Fibroblast of lung (primary cell): ENCODE measurements at regions not wholly inside any gene's neighbourhood (a gene's known extent, or its start where the extent isn't known, plus 50 kb on each side); places are given as distances from the start of the nearest gene placed in this dataset.

ENCODE experiments used
- DNase-seq, 2 donors: peaks; one replicate each; pipeline versions ENCODE4 v3.0.0 to v3.0.0-alpha.2; 2010; ENCODE audit warnings: low read depth in 2 of 2
- H2AFZ ChIP-seq: 2 replicates; pipeline ENCODE4 v1.5.1; 2012; ENCODE audit warnings: low read length, control low read depth, inconsistent platforms
- H3K27ac ChIP-seq: 2 replicates; pipeline ENCODE4 v1.5.1; 2011; ENCODE audit warnings: low read length, control low read depth; ENCODE audit not compliant: insufficient read depth
- H3K27me3 ChIP-seq: 2 replicates; pipeline ENCODE4 v1.5.1; 2011; ENCODE audit warnings: mild to moderate bottlenecking, low read length; ENCODE audit not compliant: control insufficient read depth, insufficient read depth
- H3K36me3 ChIP-seq: 2 replicates; pipeline ENCODE4 v1.5.1; 2011; ENCODE audit warnings: low read length; ENCODE audit not compliant: control insufficient read depth, insufficient read depth
- H3K4me1 ChIP-seq: 2 replicates; pipeline ENCODE4 v1.5.1; 2011; ENCODE audit warnings: low read length; ENCODE audit not compliant: control insufficient read depth, insufficient read depth; ENCODE audit errors: extremely low read depth
- H3K4me2 ChIP-seq: 2 replicates; pipeline ENCODE4 v1.5.1; 2011; ENCODE audit warnings: low read length, control low read depth; ENCODE audit not compliant: insufficient read depth; ENCODE audit errors: extremely low read depth
- H3K4me3 ChIP-seq, 4 experiments: fragments of 200-600 bp in 1 of 4; sonication (generic) in 1 of 4; replicated peaks in 1 of 4; 2 replicates each; pipeline ENCODE4 v1.5.1; 2011 to 2016; ENCODE audit warnings: low read length in 4 of 4, low read depth in 3 of 4, mild to moderate bottlenecking in 3 of 4, control low read depth in 2 of 4, inconsistent platforms in 1 of 4, mixed read lengths in 1 of 4; ENCODE audit not compliant: insufficient read depth in 1 of 4; ENCODE audit errors: control extremely low read depth in 1 of 4
- H3K79me2 ChIP-seq: 2 replicates; pipeline ENCODE4 v1.5.1; 2012; ENCODE audit warnings: mild to moderate bottlenecking, low read length, inconsistent platforms; ENCODE audit not compliant: control insufficient read depth, insufficient read depth
- H3K9ac ChIP-seq: 2 replicates; pipeline ENCODE4 v1.5.1; 2011; ENCODE audit warnings: mild to moderate bottlenecking, low read length, control low read depth; ENCODE audit not compliant: insufficient read depth
- H3K9me3 ChIP-seq: 2 replicates; pipeline ENCODE4 v1.5.1; 2012; ENCODE audit warnings: low read depth, low read length; ENCODE audit not compliant: control insufficient read depth, insufficient read depth
- H4K20me1 ChIP-seq: 2 replicates; pipeline ENCODE4 v1.5.1; 2011; ENCODE audit warnings: low read length; ENCODE audit not compliant: control insufficient read depth, insufficient read depth; ENCODE audit errors: extremely low read depth
- CTCF ChIP-seq, 2 donors: IDR thresholded peaks in 1 of 2; conservative IDR thresholded peaks in 1 of 2; 1 replicate in 1 of 2; 2 replicates in 1 of 2; pipeline ENCODE4 v1.5.1; 2011 to 2012; ENCODE audit warnings: low read length in 2 of 2, control low read depth in 1 of 2, inconsistent platforms in 1 of 2, low read depth in 1 of 2, mild to moderate bottlenecking in 1 of 2
- EZH2 ChIP-seq: IDR thresholded peaks from 2 replicates; pipeline ENCODE4 v1.5.1; 2012; ENCODE audit warnings: low read length, control low read depth, mild to moderate bottlenecking; ENCODE audit errors: missing control alignments

DNA sequence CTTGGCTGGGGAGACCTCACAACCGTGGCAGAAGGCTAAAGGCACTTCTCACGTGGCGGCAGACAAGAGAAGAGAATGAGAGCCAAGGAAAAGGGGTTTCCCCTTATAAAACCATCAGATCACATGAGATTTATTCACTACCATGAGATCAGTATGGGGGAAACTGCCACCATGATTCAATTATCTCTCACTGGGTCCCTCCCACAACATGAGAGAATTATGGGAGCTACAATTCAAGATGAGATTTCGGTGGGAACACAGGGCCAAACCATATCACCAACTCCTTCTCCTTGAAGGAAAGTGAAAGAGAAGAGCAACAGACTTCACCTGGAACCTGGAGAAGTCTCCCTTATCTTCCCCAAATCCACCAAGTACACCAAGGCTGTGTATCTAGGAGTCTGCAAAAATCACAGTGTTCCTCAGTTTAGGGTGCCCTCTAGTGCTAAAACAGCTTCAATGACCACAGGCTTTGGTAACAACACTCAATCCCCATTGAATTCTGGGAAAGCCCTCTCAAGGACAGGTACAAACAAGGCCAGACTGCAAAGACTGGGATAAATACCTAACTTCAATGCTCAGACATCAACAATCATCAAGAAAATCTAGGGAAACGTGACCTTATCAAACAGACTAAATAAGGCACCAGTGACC, 148.8 kb upstream of the SRD5A2 start:
- TF ChIP-seq EZH2 (no peak), CTCF (conservative IDR thresholded peaks at IDR 0.05 in 1 of 2, IDR thresholded peaks at IDR 0.05 in 1 of 2; ENCODE audit: low read depth in 1 of 2, low read length in 2 of 2) (peak; percentile 27 to 57)
- Histone ChIP-seq H3K27ac (no peak overlapping the region), H3K36me3 (no peaks in the 10 kb centered on the region), H3K79me2 (no peaks in the 10 kb centered on the region), H3K9me3 (no peaks in the 10 kb centered on the region), H2AFZ (no peak overlapping the region), H3K9ac (no peak overlapping the region), H3K4me3 (no peak overlapping the region), H4K20me1 (no peaks in the 10 kb centered on the region), H3K4me1 (no peaks in the 10 kb centered on the region), H3K4me2 (no peak overlapping the region), H3K27me3 (no peaks in the 10 kb centered on the region)
- DNase-seq, result peak; percentile 3 to 5

DNA sequence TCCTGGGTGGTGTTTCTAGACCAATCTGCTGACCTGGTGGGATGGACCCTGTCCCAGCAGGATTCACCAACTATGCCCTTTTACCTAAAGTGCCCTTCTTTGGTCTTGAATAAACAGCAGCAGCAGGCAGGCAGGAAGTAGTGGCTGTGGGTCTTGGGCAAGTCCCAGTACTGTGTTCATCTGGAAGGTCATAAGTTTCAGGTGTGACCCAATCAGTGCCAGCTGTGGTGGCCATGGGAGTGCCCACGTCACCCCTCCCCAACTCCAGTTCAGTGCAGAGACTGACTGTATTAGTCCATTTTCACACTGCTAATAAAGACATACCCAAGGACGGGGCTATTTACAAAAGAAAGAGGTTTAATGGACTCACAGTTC, 148.3 kb upstream of the SRD5A2 start:
- no peaks in the 10 kb centered on the region for H3K9me3 ChIP-seq
- no peaks in the 10 kb centered on the region for H4K20me1 ChIP-seq
- no peaks in the 10 kb centered on the region for H3K36me3 ChIP-seq
- H3K27me3 ChIP-seq, result no peaks in the 10 kb centered on the region
- no peaks in the 10 kb centered on the region for H3K79me2 ChIP-seq
- no peaks in the 10 kb centered on the region for H3K4me1 ChIP-seq
- H3K4me2 ChIP-seq, result no peak overlapping the region
- no peak overlapping the region for H3K27ac ChIP-seq
- TF ChIP-seq CTCF (conservative IDR thresholded peaks at IDR 0.05 in 1 of 2, IDR thresholded peaks at IDR 0.05 in 1 of 2; ENCODE audit: low read depth in 1 of 2, low read length in 2 of 2), result no peak
- no peak overlapping the region for H2AFZ ChIP-seq
- no peak overlapping the region for H3K4me3 ChIP-seq
- no peak for DNase-seq
- H3K9ac ChIP-seq, result no peak overlapping the region

GRCh38 chr2:31728406-31729064, 147.8 kb upstream of the SRD5A2 start:
- TF ChIP-seq CTCF (conservative IDR thresholded peaks at IDR 0.05 in 1 of 2, IDR thresholded peaks at IDR 0.05 in 1 of 2; ENCODE audit: low read depth in 1 of 2, low read length in 2 of 2) (no peak), EZH2 (no peak)
- no peak overlapping the region for H3K9ac ChIP-seq
- no peaks in the 10 kb centered on the region for H3K4me1 ChIP-seq
- H2AFZ ChIP-seq, result no peak overlapping the region
- no peak overlapping the region for H3K27ac ChIP-seq
- H3K9me3 ChIP-seq, result no peaks in the 10 kb centered on the region
- no peaks in the 10 kb centered on the region for H3K27me3 ChIP-seq
- H4K20me1 ChIP-seq, result no peaks in the 10 kb centered on the region
- no peak for DNase-seq
- H3K4me3 ChIP-seq, result no peak overlapping the region
- no peak overlapping the region for H3K4me2 ChIP-seq
- H3K79me2 ChIP-seq, result no peaks in the 10 kb centered on the region
- H3K36me3 ChIP-seq, result no peaks in the 10 kb centered on the region
